Heart left ventricle (tissue), 16 donors: ENCODE measurements at regions not wholly inside any gene's neighbourhood (a gene's known extent, or its start where the extent isn't known, plus 50 kb on each side); places are given as distances from the start of the nearest gene placed in this dataset.

Experiments used
- ATAC-seq, 4 donors: fragments of 200-7000 bp; cut with Tn5 transposase; one replicate each; pipeline ENCODE4 v1.9.1; 2020 to 2022; ENCODE audit warnings: moderate library complexity in 4 of 4, mild to moderate bottlenecking in 3 of 4, moderate number of reproducible peaks in 1 of 4
- DNase-seq, 5 donors: peaks; one replicate each; pipeline ENCODE4 v3.0.0-alpha.2; 2020
- H3K27ac ChIP-seq, 12 donors: fragments of 200-600 bp; sonication (generic) in 4 of 12; one replicate each; pipeline versions ENCODE4 v1.5.0 to v1.8.0; 2016 to 2022; ENCODE audit warnings: mild to moderate bottlenecking in 2 of 12
- H3K27me3 ChIP-seq, 9 donors: fragments of 200-600 bp; sonication (generic) in 2 of 9; one replicate each; pipeline versions ENCODE4 v1.5.1 to v1.8.0; 2016 to 2022; ENCODE audit warnings: mild to moderate bottlenecking in 3 of 9
- H3K36me3 ChIP-seq, 9 donors: fragments of 200-600 bp; sonication (generic) in 2 of 9; one replicate each; pipeline versions ENCODE4 v1.5.0 to v1.8.0; 2018 to 2022; ENCODE audit warnings: mild to moderate bottlenecking in 2 of 9
- H3K4me1 ChIP-seq, 12 donors: fragments of 200-600 bp; sonication (generic) in 4 of 12; one replicate each; pipeline versions ENCODE4 v1.5.0 to v1.8.0; 2016 to 2022; ENCODE audit warnings: mild to moderate bottlenecking in 3 of 12
- H3K4me3 ChIP-seq, 12 donors: fragments of 200-600 bp; sonication (generic) in 4 of 12; one replicate each; pipeline versions ENCODE4 v1.5.0 to v1.8.0; 2017 to 2022; ENCODE audit warnings: mild to moderate bottlenecking in 9 of 12, moderate library complexity in 4 of 12
- H3K9me3 ChIP-seq, 12 donors: fragments of 200-600 bp; sonication (generic) in 4 of 12; one replicate each; pipeline versions ENCODE4 v1.5.0 to v1.8.0; 2016 to 2022; ENCODE audit warnings: mild to moderate bottlenecking in 1 of 12
- CTCF ChIP-seq, 12 donors: fragments of 200-600 bp; sonication (generic) in 4 of 12; IDR thresholded peaks; one replicate each; pipeline versions ENCODE4 v1.5.0 to v1.8.0; 2018 to 2022; ENCODE audit warnings: antibody characterized with exemption in 12 of 12, mild to moderate bottlenecking in 5 of 12
- POLR2A ChIP-seq, 2 donors: fragments of 450-650 bp; IDR thresholded peaks; one replicate each; pipeline ENCODE4 v1.6.1; 2017; ENCODE audit warnings: antibody characterized with exemption in 2 of 2, mild to moderate bottlenecking in 2 of 2, moderate library complexity in 2 of 2
- WGBS, 4 donors: extraction: QIAGEN DNeasy Blood & Tissue Kit in 2 of 4; methylation state at CpG; one replicate each; pipeline versions ENCODE4 v1.1.5 to v1.1.7; 2013 to 2018; 5-methylcytosine and 5-hydroxymethylcytosine counted together
- intact Hi-C, 10 donors: fragments of 100-400 bp; cut with DNase I; formaldehyde crosslinking; loops; one replicate each; pipeline versions ENCODE4 v1.11.1 to v1.14.2; 2022
- donor health status: ischemic (EF 13 %, LVEDD 7.1; RV severe dilation, severe dysfunction).
- donor health status: healthy with polysubstance abuse.
- donor health status: DM: no; HTN: yes; CAD: no.
- donor health status: DM: no; HTN: no; CAD: no.
- donor health status: ischemic (EF 25% LVEDD 6.9; RV normal size, moderate dysfunction).
- donor health status: ischemic (EF 25% LVEDD 5.7; RV mildly dilated, moderate dysfunction).
- donor health status: healthy.
- donor health status: DM: yes; HTN: yes; CAD: no.
- donor health status: ischemic (EF 35%, LVEDD 5.7; RV mildly dilated, moderate dysfunction).
- donor health status: nonischemic (EF 11% LVEDD 7.7; RV severe dilation, severe dysfunction).
- donor health status: DM: yes; HTN: yes; CAD: no.
- donor health status: PGD.
- donor health status: ischemic (EF 29% LVEDD 5.4; RV normal size, mild dysfunction).
- donor health status: nonischemic (EF 23%, LVEDD 6.1; RV moderate dilation, normal function).

DNA sequence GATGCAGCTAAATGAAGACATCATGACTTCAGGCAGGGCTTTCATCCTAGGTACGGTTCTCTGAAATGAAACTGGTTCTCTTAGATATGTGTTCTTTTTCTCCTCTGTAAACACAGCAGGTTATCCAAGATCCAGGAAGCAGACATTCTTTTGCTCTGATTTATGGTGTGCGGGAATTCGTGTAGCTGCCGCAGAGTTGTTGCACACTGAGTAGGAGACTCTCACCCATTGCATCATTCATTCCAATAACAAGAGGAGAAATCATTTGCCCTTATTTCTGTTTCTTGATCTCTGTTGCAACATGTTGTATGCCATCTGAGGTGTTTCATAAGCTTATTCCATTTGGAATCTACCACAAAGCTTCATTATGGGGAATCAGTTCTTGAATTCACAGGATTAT lies 133.6 kb upstream of the VCX2 start:
- intact Hi-C loops = no loop called here
- ATAC-seq = no peak
- Histone ChIP-seq H3K27me3 (no peaks in the 10 kb centered on the region), H3K36me3 (no peaks in the 10 kb centered on the region), H3K9me3 (no peaks in the 10 kb centered on the region), H3K27ac (no peak overlapping the region), H3K4me3 (no peak overlapping the region), H3K4me1 (no peaks in the 10 kb centered on the region)
- DNase-seq = no peak
- 83 to 95% (median 87%) methylated on average over 4 of the region's 4 CpGs for WGBS, 4 donors
- TF ChIP-seq CTCF (IDR thresholded peaks at IDR 0.05) (no peak), POLR2A (IDR thresholded peaks at IDR 0.05) (no peak)

DNA sequence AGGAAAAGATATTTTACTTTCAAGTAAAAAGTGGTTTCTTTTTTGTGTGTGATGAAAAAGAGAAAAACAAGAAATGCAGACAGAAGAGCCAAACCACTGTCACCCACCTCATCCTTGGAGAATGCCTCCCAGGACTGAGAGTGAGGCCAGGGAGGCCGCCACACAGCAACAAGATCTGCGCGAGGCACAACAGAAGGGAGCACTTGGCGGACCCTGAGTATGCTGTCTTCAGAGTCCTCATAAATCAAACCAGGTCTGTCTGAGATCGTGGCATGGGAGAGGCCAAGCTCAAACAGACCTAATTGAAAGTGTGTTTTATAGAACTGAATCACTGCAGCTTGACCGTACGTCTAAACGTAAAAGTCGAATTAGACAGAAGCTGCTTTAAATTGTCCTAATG lies 134.3 kb upstream of the VCX2 start:
- TF ChIP-seq CTCF (IDR thresholded peaks at IDR 0.05) = no peak
- TF ChIP-seq POLR2A (IDR thresholded peaks at IDR 0.05) = no peak
- Histone ChIP-seq H3K4me1 (no peaks in the 10 kb centered on the region), H3K27me3 (no peaks in the 10 kb centered on the region), H3K27ac (no peak overlapping the region), H3K4me3 (no peak overlapping the region), H3K9me3 (no peaks in the 10 kb centered on the region), H3K36me3 (no peaks in the 10 kb centered on the region)
- WGBS, 4 donors = 85 to 94% (median 91%) methylated on average over 9 of the region's 9 CpGs
- no peak for DNase-seq
- intact Hi-C loops = no loop called here
- ATAC-seq = no peak

- no peak overlapping the region for H3K4me3 ChIP-seq
- no peak for DNase-seq
- intact Hi-C loops = no loop called here
Observed at GRCh38 chrX:8306291-8306925, 135.3 kb upstream of the VCX2 start.

DNA sequence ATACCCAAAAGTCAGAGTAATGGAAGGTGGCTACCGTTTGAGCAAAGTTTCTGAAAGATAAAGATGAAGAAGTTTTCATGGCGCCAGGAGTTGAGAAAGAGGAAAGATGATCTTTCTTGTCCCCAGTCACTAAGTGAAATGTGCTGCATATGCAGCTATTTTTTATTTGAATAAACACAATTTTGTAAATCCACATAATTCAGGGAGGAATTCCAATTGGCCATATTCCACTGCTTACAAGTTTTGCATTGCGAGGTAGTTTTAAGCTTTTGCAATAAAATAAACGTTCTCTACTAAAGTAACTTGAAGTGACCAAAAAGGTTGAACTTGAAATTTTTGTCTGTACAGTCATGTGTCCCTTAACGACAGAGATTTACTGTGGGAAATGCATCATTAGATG lies 139.3 kb upstream of the VCX2 start:
- Histone ChIP-seq H3K4me1 (no peaks in the 10 kb centered on the region), H3K36me3 (no peaks in the 10 kb centered on the region), H3K27me3 (no peaks in the 10 kb centered on the region), H3K4me3 (no peak overlapping the region), H3K9me3 (no peaks in the 10 kb centered on the region), H3K27ac (no peak overlapping the region)
- DNase-seq (no peak), ATAC-seq (no peak)
- WGBS, 4 donors = 86 to 90% (median 88%) methylated on average over 5 of the region's 5 CpGs
- intact Hi-C loops = no loop called here
- no peak for TF ChIP-seq CTCF (IDR thresholded peaks at IDR 0.05)

More at GRCh38 chrX:8306291-8306925, 135.3 kb upstream of the VCX2 start:
- H3K36me3 ChIP-seq = no peaks in the 10 kb centered on the region
- H3K27ac ChIP-seq = no peak overlapping the region
- no peak for TF ChIP-seq POLR2A (IDR thresholded peaks at IDR 0.05)
- no peak for TF ChIP-seq CTCF (IDR thresholded peaks at IDR 0.05)
- 73 to 93% (median 89%) methylated on average over 4 of the region's 4 CpGs for WGBS, 4 donors
- no peaks in the 10 kb centered on the region for H3K4me1 ChIP-seq
- no peaks in the 10 kb centered on the region for H3K27me3 ChIP-seq
- no peaks in the 10 kb centered on the region for H3K9me3 ChIP-seq
- ATAC-seq = no peak
